Epithelial cell of proximal tubule (primary cell): ENCODE measurements at regions not wholly inside any gene's neighbourhood (a gene's known extent, or its start where the extent isn't known, plus 50 kb on each side); places are given as distances from the start of the nearest gene placed in this dataset.
"Not testable (repeated sequence)": the region's sequence is repeated elsewhere in the genome, so short reads cannot be mapped to it uniquely, and the experiment has no call there.

ENCODE experiments used
- DNase-seq: peaks from one replicate; pipeline ENCODE4 v3.0.0-alpha.2; 2011; ENCODE audit warnings: low read depth
- H3K4me3 ChIP-seq: 2 replicates; pipeline ENCODE4 v1.5.1; 2011; ENCODE audit warnings: low read depth, mild to moderate bottlenecking, low read length
- CTCF ChIP-seq: conservative IDR thresholded peaks from 2 replicates; pipeline ENCODE4 v1.5.1; 2012; ENCODE audit warnings: low read depth, mild to moderate bottlenecking, low read length

GRCh38 chr13:71209217-71209616 lies 657.8 kb downstream of the DACH1 start:
- H3K4me3 ChIP-seq: no peak overlapping the region
- no peak for TF ChIP-seq CTCF
- no peak for DNase-seq

GRCh38 chr13:71184583-71184982 lies 682.4 kb downstream of the DACH1 start:
- DNase-seq: not testable (repeated sequence)

DNA sequence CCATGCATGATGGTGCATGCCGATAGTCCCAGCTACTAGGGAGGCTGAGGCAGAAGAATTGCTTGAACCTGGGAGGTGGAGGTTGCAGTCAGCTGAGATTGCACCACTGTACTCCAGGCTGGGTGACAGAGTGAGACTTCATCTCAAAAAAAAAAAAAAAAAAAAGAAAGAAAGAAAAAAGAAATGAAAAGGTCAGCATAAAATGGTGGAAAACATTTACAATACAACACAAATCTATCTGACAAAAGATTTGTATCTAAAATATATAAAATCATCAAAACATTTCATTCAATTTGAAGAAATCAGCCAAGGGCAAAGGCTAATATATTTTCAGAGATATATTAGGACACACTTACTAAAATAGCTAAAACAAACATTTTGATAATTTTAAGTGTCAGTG lies 683.7 kb downstream of the DACH1 start:
- not testable (repeated sequence) for DNase-seq, H3K4me3 ChIP-seq

More at GRCh38 chr13:71184583-71184982, 682.4 kb downstream of the DACH1 start:
- not testable (repeated sequence) for H3K4me3 ChIP-seq

GRCh38 chr13:71171740-71172139 lies 695.3 kb downstream of the DACH1 start:
- H3K4me3 ChIP-seq: no peak overlapping the region
- no peak for TF ChIP-seq CTCF
- no peak for DNase-seq

- no peak for DNase-seq
- no peak overlapping the region for H3K4me3 ChIP-seq
- TF ChIP-seq CTCF: no peak
Measured at GRCh38 chr13:71169180-71169579, 697.8 kb downstream of the DACH1 start.

GRCh38 chr13:71156550-71156949 lies 710.5 kb downstream of the DACH1 start:
- TF ChIP-seq CTCF: no peak
- no peak for DNase-seq
- no peak overlapping the region for H3K4me3 ChIP-seq

DNA sequence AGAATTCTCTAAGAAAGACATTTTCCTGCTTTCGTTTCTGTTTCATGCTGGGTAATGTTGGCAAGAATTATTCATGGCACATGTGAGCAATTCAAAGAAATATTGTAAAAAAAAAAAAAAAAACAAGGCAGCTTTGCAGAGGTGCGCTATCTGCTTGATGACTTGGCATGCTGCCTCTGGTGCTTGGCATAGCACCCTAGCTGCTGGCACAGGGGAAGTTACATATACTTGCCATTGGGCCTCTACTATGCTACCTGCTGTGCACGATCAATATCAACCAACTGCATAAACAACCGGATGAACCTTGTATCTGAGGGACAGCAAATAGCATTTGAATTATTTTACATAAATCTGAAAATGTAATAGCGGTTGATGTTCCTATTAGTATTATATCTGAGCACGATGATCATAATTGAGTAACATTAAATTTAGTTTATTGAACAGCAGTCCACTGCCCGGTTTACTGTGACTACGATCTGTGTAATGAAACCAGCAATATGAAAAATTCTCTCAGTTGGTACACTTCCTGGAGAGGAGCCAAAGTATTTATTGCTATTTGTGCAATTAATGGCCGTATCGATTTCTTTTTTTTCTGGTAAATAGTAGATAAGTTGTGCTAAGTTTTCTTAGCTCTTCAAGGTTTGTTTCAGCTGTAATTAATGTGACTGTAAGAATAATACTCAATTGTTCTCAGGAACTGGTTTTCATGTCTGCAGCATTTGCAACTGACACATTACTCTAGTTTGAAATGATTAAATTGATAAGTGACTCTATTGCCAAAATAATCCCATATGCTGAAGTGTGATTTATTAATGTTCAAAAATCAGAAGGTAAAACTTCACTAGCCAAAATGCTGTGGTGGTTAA lies 717.3 kb downstream of the DACH1 start:
- no peak overlapping the region for H3K4me3 ChIP-seq
- no peak for TF ChIP-seq CTCF
- DNase-seq: no peak

GRCh38 chr13:71149046-71149445 lies 718.0 kb downstream of the DACH1 start:
- no peak overlapping the region for H3K4me3 ChIP-seq
- TF ChIP-seq CTCF: no peak
- no peak for DNase-seq
